Putamen (tissue), 1 donor: ENCODE measurements at regions not wholly inside any gene's neighbourhood (a gene's known extent, or its start where the extent isn't known, plus 50 kb on each side); places are given as distances from the start of the nearest gene placed in this dataset.
"Not testable (repeated sequence)": the region's sequence is repeated elsewhere in the genome, so short reads cannot be mapped to it uniquely, and the experiment has no call there.

Experiments used
- DNase-seq: peaks from one replicate; pipeline ENCODE4 v3.0.0-alpha.2; 2016; ENCODE audit warnings: low spot score

- DNase-seq, result no peak
These were observed 343.8 kb upstream of the FRG2C start for GRCh38 chr3:75320369-75320768.

GRCh38 chr3:75321060-75321459 is 343.1 kb upstream of the FRG2C start:
- no peak for DNase-seq

- DNase-seq, result not testable (repeated sequence)
These were observed 340.2 kb upstream of the FRG2C start for GRCh38 chr3:75323936-75324335.

GRCh38 chr3:75325716-75326115 is 338.4 kb upstream of the FRG2C start:
- DNase-seq, result no peak

- DNase-seq, result no peak
These were observed 336.7 kb upstream of the FRG2C start for GRCh38 chr3:75327453-75327852.

- DNase-seq, result no peak
These were observed 334.5 kb upstream of the FRG2C start for GRCh38 chr3:75329476-75330097.

GRCh38 chr3:75330446-75330845 is 333.7 kb upstream of the FRG2C start:
- DNase-seq, result not testable (repeated sequence)

GRCh38 chr3:75332090-75332489 is 332.0 kb upstream of the FRG2C start:
- DNase-seq, result not testable (repeated sequence)

GRCh38 chr3:75332794-75333193 is 331.3 kb upstream of the FRG2C start:
- DNase-seq, result no peak

GRCh38 chr3:75334299-75334698 is 329.8 kb upstream of the FRG2C start:
- DNase-seq, result no peak

GRCh38 chr3:75337226-75337900 is 326.8 kb upstream of the FRG2C start:
- no peak for DNase-seq

GRCh38 chr3:75338342-75338741 is 325.8 kb upstream of the FRG2C start:
- no peak for DNase-seq

GRCh38 chr3:75341324-75342067 is 322.6 kb upstream of the FRG2C start:
- no peak for DNase-seq

GRCh38 chr3:75342425-75342824 is 321.7 kb upstream of the FRG2C start:
- DNase-seq, result no peak

GRCh38 chr3:75350536-75350935 is 313.6 kb upstream of the FRG2C start:
- DNase-seq, result not testable (repeated sequence)

- DNase-seq, result not testable (repeated sequence)
These were observed 301.9 kb upstream of the FRG2C start for GRCh38 chr3:75362086-75362784.

- DNase-seq, result not testable (repeated sequence)
These were observed 291.2 kb upstream of the FRG2C start for GRCh38 chr3:75372964-75373363.

- DNase-seq, result not testable (repeated sequence)
These were observed 284.3 kb upstream of the FRG2C start for GRCh38 chr3:75379840-75380239.

GRCh38 chr3:75380276-75380771 is 283.8 kb upstream of the FRG2C start:
- DNase-seq, result no peak

GRCh38 chr3:75384016-75384415 is 280.1 kb upstream of the FRG2C start:
- not testable (repeated sequence) for DNase-seq

GRCh38 chr3:75388486-75389124 is 275.5 kb upstream of the FRG2C start:
- DNase-seq, result not testable (repeated sequence)

- not testable (repeated sequence) for DNase-seq
These were observed 270.8 kb upstream of the FRG2C start for GRCh38 chr3:75393288-75393694.
